ENCODE measurements at regions not wholly inside any gene's neighbourhood (a gene's known extent, or its start where the extent isn't known, plus 50 kb on each side); places are given as distances from the start of the nearest gene placed in this dataset.

DNA sequence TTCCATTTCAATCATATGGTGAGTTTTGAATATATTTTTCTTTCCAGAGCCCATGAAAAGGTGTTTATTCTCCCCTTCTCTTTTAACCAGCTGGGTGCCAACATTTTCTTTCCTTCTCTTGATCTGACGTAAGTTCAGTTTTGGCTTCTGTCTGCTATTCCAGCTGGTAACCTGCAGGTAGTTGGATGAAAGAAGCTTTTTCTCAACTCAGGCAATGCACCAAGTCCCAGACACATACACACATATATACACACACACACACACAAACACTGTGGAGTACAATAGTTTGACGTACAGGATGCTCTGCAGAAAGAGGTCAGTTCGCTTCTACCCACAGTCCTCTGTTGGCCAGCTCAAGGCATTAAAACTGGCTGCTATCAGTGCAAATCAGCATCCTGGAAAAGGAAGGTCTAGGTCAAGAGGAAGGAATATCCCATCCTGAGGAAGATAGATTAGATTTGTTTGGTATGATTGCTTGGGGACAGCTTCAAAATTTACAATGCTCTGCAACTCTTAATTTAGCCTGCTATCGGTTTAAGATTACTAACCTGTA lies 214.3 kb upstream of the SEMA6A start:
- TF ChIP-seq, protein P1, sequence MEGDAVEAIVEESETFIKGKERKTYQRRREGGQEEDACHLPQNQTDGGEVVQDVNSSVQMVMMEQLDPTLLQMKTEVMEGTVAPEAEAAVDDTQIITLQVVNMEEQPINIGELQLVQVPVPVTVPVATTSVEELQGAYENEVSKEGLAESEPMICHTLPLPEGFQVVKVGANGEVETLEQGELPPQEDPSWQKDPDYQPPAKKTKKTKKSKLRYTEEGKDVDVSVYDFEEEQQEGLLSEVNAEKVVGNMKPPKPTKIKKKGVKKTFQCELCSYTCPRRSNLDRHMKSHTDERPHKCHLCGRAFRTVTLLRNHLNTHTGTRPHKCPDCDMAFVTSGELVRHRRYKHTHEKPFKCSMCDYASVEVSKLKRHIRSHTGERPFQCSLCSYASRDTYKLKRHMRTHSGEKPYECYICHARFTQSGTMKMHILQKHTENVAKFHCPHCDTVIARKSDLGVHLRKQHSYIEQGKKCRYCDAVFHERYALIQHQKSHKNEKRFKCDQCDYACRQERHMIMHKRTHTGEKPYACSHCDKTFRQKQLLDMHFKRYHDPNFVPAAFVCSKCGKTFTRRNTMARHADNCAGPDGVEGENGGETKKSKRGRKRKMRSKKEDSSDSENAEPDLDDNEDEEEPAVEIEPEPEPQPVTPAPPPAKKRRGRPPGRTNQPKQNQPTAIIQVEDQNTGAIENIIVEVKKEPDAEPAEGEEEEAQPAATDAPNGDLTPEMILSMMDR (IDR thresholded peaks at IDR 0.05; ENCODE audit: insufficient read depth, low read depth, low read length): no peak
- no peak for DNase-seq (ENCODE audit: low read depth)
- H3K4me3 ChIP-seq (ENCODE audit: low read depth, low read length): no peak overlapping the region

DNA sequence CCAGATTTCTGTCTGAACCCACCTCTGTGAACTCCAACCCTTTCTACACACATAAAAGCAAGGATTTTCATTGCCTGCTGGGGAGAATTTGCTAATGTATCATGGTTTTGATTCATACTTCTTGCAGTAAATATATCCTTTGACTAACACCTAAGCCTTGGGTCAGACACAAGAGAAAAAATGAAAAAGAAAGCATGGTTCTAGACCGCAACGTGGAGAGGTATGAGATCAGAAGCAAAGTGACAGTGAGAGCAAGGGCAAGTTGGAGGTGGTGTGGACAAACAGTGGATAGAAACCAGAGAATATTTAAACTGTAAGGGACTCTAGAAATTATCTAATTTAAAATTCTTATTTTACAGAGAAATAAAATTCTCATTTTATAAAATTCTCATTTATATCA lies 212.9 kb upstream of the SEMA6A start:
- TF ChIP-seq, protein P1 (IDR thresholded peaks at IDR 0.05; ENCODE audit: insufficient read depth, low read depth, low read length): no peak
- no peak for DNase-seq (ENCODE audit: low read depth)

GRCh38 chr5:116785106-116785505 lies 210.5 kb upstream of the SEMA6A start:
- TF ChIP-seq, protein P1 (IDR thresholded peaks at IDR 0.05; ENCODE audit: insufficient read depth, low read depth, low read length): no peak
- no peak for DNase-seq (ENCODE audit: low read depth)
- no peak overlapping the region for H3K4me3 ChIP-seq (ENCODE audit: low read depth, low read length)

More for the DNA sequence above, 212.9 kb upstream of the SEMA6A start:
- H3K4me3 ChIP-seq (ENCODE audit: low read depth, low read length): no peak overlapping the region

- no peak overlapping the region for H3K4me3 ChIP-seq (ENCODE audit: low read depth, low read length)
- TF ChIP-seq, protein P1 (IDR thresholded peaks at IDR 0.05; ENCODE audit: insufficient read depth, low read depth, low read length): no peak
- no peak for DNase-seq (ENCODE audit: low read depth)
Observed at GRCh38 chr5:116779846-116780245, 205.2 kb upstream of the SEMA6A start.

- TF ChIP-seq, protein P1 (IDR thresholded peaks at IDR 0.05; ENCODE audit: insufficient read depth, low read depth, low read length): no peak
- no peak for DNase-seq (ENCODE audit: low read depth)
Observed at GRCh38 chr5:116778651-116779280, 204.1 kb upstream of the SEMA6A start.

DNA sequence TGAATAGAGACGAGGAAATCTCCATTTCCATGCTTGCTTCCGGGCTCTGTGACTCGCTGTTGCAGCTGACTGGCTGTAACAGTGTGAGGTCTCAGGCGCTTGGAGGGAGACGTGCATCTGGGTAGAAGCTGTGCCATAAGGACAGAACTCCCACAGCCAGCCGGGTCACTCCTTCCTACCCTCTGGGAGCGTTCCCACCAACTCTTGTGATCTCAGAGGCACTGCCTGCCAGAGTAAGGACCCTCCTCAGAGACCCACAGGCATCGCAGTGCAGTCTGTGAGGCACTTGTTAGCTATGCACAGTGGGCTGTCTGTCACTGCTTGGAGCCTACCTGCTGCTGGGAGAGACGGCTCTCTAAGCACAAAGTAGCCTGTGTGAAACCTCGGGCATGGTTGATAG lies 203.4 kb upstream of the SEMA6A start:
- no peak for DNase-seq (ENCODE audit: low read depth)
- TF ChIP-seq, protein P1 (IDR thresholded peaks at IDR 0.05; ENCODE audit: insufficient read depth, low read depth, low read length): no peak
- H3K4me3 ChIP-seq (ENCODE audit: low read depth, low read length): no peak overlapping the region

More at GRCh38 chr5:116778651-116779280, 204.1 kb upstream of the SEMA6A start:
- no peak overlapping the region for H3K4me3 ChIP-seq (ENCODE audit: low read depth, low read length)

GRCh38 chr5:116773926-116774325 lies 199.3 kb upstream of the SEMA6A start:
- TF ChIP-seq, protein P1 (IDR thresholded peaks at IDR 0.05; ENCODE audit: insufficient read depth, low read depth, low read length): no peak

More at GRCh38 chr5:116773926-116774325, 199.3 kb upstream of the SEMA6A start:
- no peak overlapping the region for H3K4me3 ChIP-seq (ENCODE audit: low read depth, low read length)
- no peak for DNase-seq (ENCODE audit: low read depth)
